Activated CD8-positive, alpha-beta T cell treated with anti-CD3 and anti-CD28 coated beads for 36 hours (primary cell): ENCODE measurements at regions not wholly inside any gene's neighbourhood (a gene's known extent, or its start where the extent isn't known, plus 50 kb on each side); places are given as distances from the start of the nearest gene placed in this dataset.

Experiments
- ATAC-seq: fragments of 200-7000 bp; cut with Tn5 transposase; one replicate; pipeline ENCODE4 v1.10.0; 2021; ENCODE audit warnings: mild to moderate bottlenecking, moderate library complexity
- CTCF ChIA-PET: fragments of 350-600 bp; sonication (Branson Sonifier 250); formaldehyde crosslinking; loops from one replicate; lab custom pipeline; 2021; ENCODE audit warnings: antibody characterized with exemption; lab: Charles Lee
- POLR2A ChIA-PET: fragments of 350-600 bp; sonication (Branson Sonifier 250); formaldehyde crosslinking; loops from one replicate; lab custom pipeline; 2021; ENCODE audit warnings: antibody characterized with exemption; lab: Charles Lee
- DNase-seq: peaks from one replicate; pipeline ENCODE4 v3.0.0-alpha.2; 2020
- H3K27ac Mint-ChIP-seq: one replicate; pipeline ENCODE4 v1.8.0; 2021; ENCODE audit warnings: mild to moderate bottlenecking, mixed read lengths
- H3K27me3 Mint-ChIP-seq: one replicate; pipeline ENCODE4 v1.8.0; 2021; ENCODE audit warnings: mixed read lengths
- H3K36me3 Mint-ChIP-seq: one replicate; pipeline ENCODE4 v1.8.0; 2021; ENCODE audit warnings: low read depth, mixed read lengths
- H3K4me1 Mint-ChIP-seq: one replicate; pipeline ENCODE4 v1.8.0; 2021; ENCODE audit warnings: low read depth, mixed read lengths
- H3K4me3 Mint-ChIP-seq: one replicate; pipeline ENCODE4 v1.8.0; 2021; ENCODE audit warnings: mild to moderate bottlenecking, moderate library complexity, mixed read lengths
- H3K9me3 Mint-ChIP-seq: one replicate; pipeline ENCODE4 v1.8.0; 2021; ENCODE audit warnings: mixed read lengths
- intact Hi-C: fragments of 100-400 bp; cut with micrococcal nuclease; formaldehyde crosslinking; loops from one replicate; pipeline ENCODE4 v1.10.0; 2022
- TF ChIP-seq, protein P1 (sequence below): fragments of 200-600 bp; IDR thresholded peaks from one replicate; pipeline ENCODE4 v1.8.0; 2022; ENCODE audit warnings: antibody characterized with exemption, mild to moderate bottlenecking

- Mint-ChIP-seq H3K4me1 (no peaks in the 10 kb centered on the region), H3K4me3 (no peak overlapping the region), H3K36me3 (no peaks in the 10 kb centered on the region), H3K27me3 (no peaks in the 10 kb centered on the region), H3K27ac (no peak overlapping the region), H3K9me3 (peaks cover 8% of the 10 kb centered on the region)
- ChIA-PET CTCF (no interaction called here), POLR2A (no interaction called here)
- no peak for ATAC-seq
- no peak for DNase-seq
- intact Hi-C loops: no loop called here
- TF ChIP-seq, protein P1, sequence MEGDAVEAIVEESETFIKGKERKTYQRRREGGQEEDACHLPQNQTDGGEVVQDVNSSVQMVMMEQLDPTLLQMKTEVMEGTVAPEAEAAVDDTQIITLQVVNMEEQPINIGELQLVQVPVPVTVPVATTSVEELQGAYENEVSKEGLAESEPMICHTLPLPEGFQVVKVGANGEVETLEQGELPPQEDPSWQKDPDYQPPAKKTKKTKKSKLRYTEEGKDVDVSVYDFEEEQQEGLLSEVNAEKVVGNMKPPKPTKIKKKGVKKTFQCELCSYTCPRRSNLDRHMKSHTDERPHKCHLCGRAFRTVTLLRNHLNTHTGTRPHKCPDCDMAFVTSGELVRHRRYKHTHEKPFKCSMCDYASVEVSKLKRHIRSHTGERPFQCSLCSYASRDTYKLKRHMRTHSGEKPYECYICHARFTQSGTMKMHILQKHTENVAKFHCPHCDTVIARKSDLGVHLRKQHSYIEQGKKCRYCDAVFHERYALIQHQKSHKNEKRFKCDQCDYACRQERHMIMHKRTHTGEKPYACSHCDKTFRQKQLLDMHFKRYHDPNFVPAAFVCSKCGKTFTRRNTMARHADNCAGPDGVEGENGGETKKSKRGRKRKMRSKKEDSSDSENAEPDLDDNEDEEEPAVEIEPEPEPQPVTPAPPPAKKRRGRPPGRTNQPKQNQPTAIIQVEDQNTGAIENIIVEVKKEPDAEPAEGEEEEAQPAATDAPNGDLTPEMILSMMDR: no peak
Observed at GRCh38 chr20:11521476-11522365, 396.0 kb upstream of the BTBD3 start.

DNA sequence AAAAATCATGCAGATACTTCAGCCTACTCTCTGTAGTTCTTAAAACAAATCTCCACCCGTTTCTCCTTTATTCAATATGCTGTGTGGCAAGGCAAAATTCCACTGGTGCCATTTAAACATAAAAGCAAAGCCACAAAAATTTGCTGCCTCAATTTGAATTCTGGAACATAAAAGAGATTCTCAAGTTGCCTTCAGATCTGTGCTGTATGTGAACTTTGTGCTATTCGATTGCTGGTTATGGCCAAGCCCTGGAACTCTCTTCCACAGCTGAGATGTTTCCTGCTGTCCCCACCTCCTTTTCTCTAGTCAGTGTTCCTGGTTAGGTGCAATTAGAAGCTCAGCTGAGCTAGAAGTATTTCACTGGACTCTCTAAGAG, 395.3 kb upstream of the BTBD3 start:
- no peak overlapping the region for H3K4me3 Mint-ChIP-seq
- ChIA-PET POLR2A (no interaction called here), CTCF (no interaction called here)
- peaks cover 8% of the 10 kb centered on the region for H3K9me3 Mint-ChIP-seq
- no peak overlapping the region for H3K27ac Mint-ChIP-seq
- ATAC-seq (no peak), DNase-seq (no peak)
- H3K27me3 Mint-ChIP-seq: no peaks in the 10 kb centered on the region
- intact Hi-C loops: no loop called here
- H3K4me1 Mint-ChIP-seq: no peaks in the 10 kb centered on the region
- TF ChIP-seq, protein P1: no peak
- H3K36me3 Mint-ChIP-seq: no peaks in the 10 kb centered on the region

DNA sequence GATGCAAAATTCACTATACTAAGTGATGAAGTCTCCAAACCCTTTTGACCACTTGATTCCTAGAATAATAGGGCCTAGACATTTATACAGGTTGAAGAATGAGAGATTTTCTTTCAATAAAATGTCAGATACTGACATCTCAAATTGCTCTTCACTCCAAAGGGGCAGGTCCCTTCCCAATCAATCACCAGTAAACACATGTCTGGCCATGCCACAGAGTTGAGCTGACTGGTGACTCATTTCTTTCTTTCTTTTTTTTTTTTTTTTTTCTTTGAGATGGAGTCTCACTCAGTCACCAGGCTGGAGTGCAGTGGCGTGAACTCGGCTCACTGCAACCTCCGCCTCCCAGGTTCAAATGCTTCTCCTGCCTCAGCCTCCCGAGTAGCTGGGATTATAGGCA, 388.6 kb upstream of the BTBD3 start:
- TF ChIP-seq, protein P1: no peak
- Mint-ChIP-seq H3K9me3 (peaks cover 41% of the 10 kb centered on the region), H3K27me3 (no peaks in the 10 kb centered on the region), H3K4me1 (no peaks in the 10 kb centered on the region), H3K27ac (no peak overlapping the region), H3K4me3 (no peak overlapping the region), H3K36me3 (no peaks in the 10 kb centered on the region)
- CTCF ChIA-PET: no interaction called here
- no peak for ATAC-seq
- intact Hi-C loops: no loop called here
- no peak for DNase-seq
- POLR2A ChIA-PET: no interaction called here

DNA sequence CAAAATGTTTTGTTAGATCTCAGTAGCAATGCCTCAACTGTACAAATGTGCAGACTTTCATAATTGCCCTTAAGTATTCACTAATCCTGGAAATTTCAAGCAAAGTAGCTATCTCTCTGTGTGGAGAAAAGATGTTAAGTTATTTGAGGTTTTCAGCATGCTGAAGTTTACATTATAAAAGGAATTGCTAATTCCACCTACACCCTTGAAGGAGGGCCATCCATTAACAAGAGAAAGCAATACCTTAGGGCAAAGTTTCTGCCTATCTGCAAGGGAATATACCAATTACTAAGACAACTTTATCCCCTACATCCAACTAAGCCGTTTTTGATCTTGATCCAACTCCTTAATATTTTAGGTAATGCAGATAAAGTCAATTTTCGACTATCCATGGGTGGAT, 380.7 kb upstream of the BTBD3 start:
- DNase-seq: no peak
- no peaks in the 10 kb centered on the region for H3K27me3 Mint-ChIP-seq
- H3K27ac Mint-ChIP-seq: no peak overlapping the region
- no peaks in the 10 kb centered on the region for H3K36me3 Mint-ChIP-seq
- CTCF ChIA-PET: no interaction called here
- POLR2A ChIA-PET: no interaction called here
- intact Hi-C loops: no loop called here
- no peaks in the 10 kb centered on the region for H3K4me1 Mint-ChIP-seq
- no peak overlapping the region for H3K4me3 Mint-ChIP-seq
- TF ChIP-seq, protein P1: no peak
- peaks cover 7% of the 10 kb centered on the region for H3K9me3 Mint-ChIP-seq
- no peak for ATAC-seq

DNA sequence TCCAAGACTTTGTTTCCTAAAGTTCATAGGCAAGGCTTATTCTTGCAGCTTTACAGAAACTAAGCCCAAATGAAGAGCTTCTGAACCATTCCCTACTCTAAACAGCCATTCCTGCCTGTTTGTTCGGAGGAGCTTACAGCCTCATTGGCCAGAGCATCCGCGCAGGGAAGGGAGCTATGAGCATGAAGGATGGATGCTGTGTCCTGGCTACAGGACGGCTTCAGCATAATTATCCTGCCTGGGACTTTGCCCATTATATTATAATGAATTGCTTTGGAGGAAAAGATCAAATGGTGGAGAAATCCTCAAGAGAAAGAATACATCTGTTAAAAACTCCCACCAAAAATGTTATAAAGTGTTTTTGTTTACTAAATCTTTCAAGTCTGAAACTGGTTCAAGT, 378.2 kb upstream of the BTBD3 start:
- DNase-seq (no peak), ATAC-seq (no peak)
- Mint-ChIP-seq H3K4me3 (no peak overlapping the region), H3K4me1 (no peaks in the 10 kb centered on the region), H3K27ac (no peak overlapping the region), H3K9me3 (no peaks in the 10 kb centered on the region), H3K27me3 (no peaks in the 10 kb centered on the region), H3K36me3 (no peaks in the 10 kb centered on the region)
- TF ChIP-seq, protein P1: no peak
- ChIA-PET POLR2A (no interaction called here), CTCF (no interaction called here)
- intact Hi-C loops: no loop called here
